SU-DHL-6 (cell line): ENCODE measurements at regions not wholly inside any gene's neighbourhood (a gene's known extent, or its start where the extent isn't known, plus 50 kb on each side); places are given as distances from the start of the nearest gene placed in this dataset.

Experiments
- H2AFZ ChIP-seq: fragments of 200-600 bp; sonication (generic); 2 replicates; pipeline ENCODE4 v1.6.1; 2014; ENCODE audit warnings: low read depth, mild to moderate bottlenecking, moderate library complexity, mixed read lengths, antibody characterized with exemption, low read length; ENCODE audit not compliant: severe bottlenecking
- H3F3A ChIP-seq: fragments of 200-600 bp; shearing (Covaris generic); 2 replicates; pipeline ENCODE4 v1.6.0; 2016; ENCODE audit warnings: antibody characterized with exemption, mild to moderate bottlenecking; ENCODE audit not compliant: insufficient read depth
- H3K27ac ChIP-seq: fragments of 200-600 bp; sonication (generic); 2 replicates; pipeline ENCODE4 v1.5.1; 2016; ENCODE audit warnings: low read depth, mild to moderate bottlenecking, low read length, moderate library complexity, mixed read lengths
- H3K27me3 ChIP-seq: fragments of 200-600 bp; sonication (generic), shearing (Covaris generic); 2 replicates; pipeline ENCODE4 v1.6.0; 2014; ENCODE audit warnings: mild to moderate bottlenecking, low read length
- H3K36me3 ChIP-seq: fragments of 200-600 bp; sonication (generic); 2 replicates; pipeline ENCODE4 v1.6.1; 2014; ENCODE audit warnings: mild to moderate bottlenecking, low read length, mixed read lengths
- H3K4me2 ChIP-seq: fragments of 300-600, 200-600 bp; shearing (Covaris generic), sonication (generic); 2 replicates; pipeline ENCODE4 v1.6.0; 2014; ENCODE audit warnings: low read length, low read depth, mild to moderate bottlenecking; ENCODE audit not compliant: poor library complexity, severe bottlenecking
- H3K4me3 ChIP-seq: fragments of 200-600 bp; sonication (generic); 2 replicates; pipeline ENCODE4 v1.5.1; 2014; ENCODE audit warnings: antibody characterized with exemption, low read length, mild to moderate bottlenecking, mixed read lengths; ENCODE audit not compliant: insufficient read depth, poor library complexity, severe bottlenecking
- H3K79me2 ChIP-seq: fragments of 200-600 bp; sonication (generic); 2 replicates; pipeline ENCODE4 v1.6.1; 2014; ENCODE audit warnings: mild to moderate bottlenecking, low read length, moderate library complexity; ENCODE audit not compliant: insufficient read depth
- H3K9ac ChIP-seq: fragments of 200-600 bp; sonication (generic); 2 replicates; pipeline ENCODE4 v1.7.0; 2014; ENCODE audit warnings: mild to moderate bottlenecking, low read length
- H3K9me2 ChIP-seq: fragments of 200-600 bp; sonication (generic); replicated peaks from 2 replicates; pipeline ENCODE4 v1.6.1; 2014; ENCODE audit warnings: low read length; ENCODE audit not compliant: insufficient read depth
- H3K9me3 ChIP-seq: fragments of 200-600 bp; sonication (generic); 2 replicates; pipeline ENCODE4 v1.6.1; 2014; ENCODE audit warnings: low read length, mixed read lengths; ENCODE audit not compliant: insufficient read depth
- H4K20me1 ChIP-seq: fragments of 200-600 bp; sonication (generic); 2 replicates; pipeline ENCODE4 v1.6.1; 2014; ENCODE audit warnings: low read depth, mild to moderate bottlenecking, antibody characterized with exemption, low read length, moderate library complexity, mixed read lengths
- CTCF ChIP-seq: fragments of 200-600 bp; sonication (generic); IDR thresholded peaks from one replicate; pipeline ENCODE4 v1.5.1; 2017; ENCODE audit warnings: antibody characterized with exemption, mild to moderate bottlenecking, low read length, moderate library complexity; ENCODE audit not compliant: insufficient read depth, poor library complexity, severe bottlenecking
- EZH2phosphoT487 ChIP-seq: fragments of 200-600 bp; sonication (generic), shearing (Covaris generic); conservative IDR thresholded peaks from 2 replicates; pipeline ENCODE4 v1.6.1; 2018; ENCODE audit warnings: mild to moderate bottlenecking, antibody characterized with exemption, low read length, moderate library complexity, mixed read lengths

GRCh38 chr5:9876451-9876850, 246.3 kb upstream of the TAS2R1 start:
- no peaks in the 10 kb centered on the region for H4K20me1 ChIP-seq
- H3K27me3 ChIP-seq: no peaks in the 10 kb centered on the region
- H3K36me3 ChIP-seq: no peaks in the 10 kb centered on the region
- H3K79me2 ChIP-seq: no peaks in the 10 kb centered on the region
- H3K4me3 ChIP-seq: no peak overlapping the region
- H3F3A ChIP-seq: no peaks in the 10 kb centered on the region
- no peak overlapping the region for H2AFZ ChIP-seq
- no peaks in the 10 kb centered on the region for H3K9me3 ChIP-seq
- H3K4me2 ChIP-seq: no peak overlapping the region
- no peak overlapping the region for H3K27ac ChIP-seq
- no peak overlapping the region for H3K9ac ChIP-seq
- no peaks in the 10 kb centered on the region for H3K9me2 ChIP-seq
- no peak for TF ChIP-seq CTCF
- no peak for TF ChIP-seq EZH2phosphoT487

DNA sequence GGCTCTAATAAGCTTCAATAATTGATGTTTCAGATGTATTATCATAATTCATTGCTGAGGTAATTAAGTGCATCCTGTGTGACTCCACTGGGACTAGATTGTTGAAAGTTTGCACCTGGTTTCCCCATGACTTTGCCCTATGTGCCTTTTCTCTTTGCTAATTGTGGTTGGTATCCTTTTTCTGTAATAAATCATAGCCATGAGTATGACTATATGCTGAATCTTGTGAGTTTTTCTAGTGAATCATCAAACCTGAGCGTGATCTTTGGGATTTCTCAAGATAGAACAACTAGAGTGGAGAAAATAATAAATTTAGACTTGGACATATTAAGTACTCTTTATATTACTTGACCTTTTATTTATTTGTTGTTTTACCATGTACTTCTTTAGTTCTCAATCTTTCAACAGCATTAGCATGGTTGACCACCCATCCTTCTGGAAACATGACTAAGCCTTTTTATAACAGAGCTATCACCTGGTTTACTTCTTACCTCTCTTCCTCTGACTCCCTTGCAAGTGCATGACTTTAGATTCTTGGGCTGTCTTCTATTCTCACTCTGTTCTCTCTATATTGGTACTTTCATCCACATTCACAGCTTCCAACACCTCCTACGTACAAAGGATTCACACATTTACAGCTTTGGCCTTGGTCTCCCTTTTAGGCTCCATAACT, 239.6 kb upstream of the TAS2R1 start:
- Histone ChIP-seq H3K9ac (no peak overlapping the region), H3K4me2 (no peak overlapping the region), H3K9me2 (no peaks in the 10 kb centered on the region), H4K20me1 (no peaks in the 10 kb centered on the region), H3K27me3 (no peaks in the 10 kb centered on the region), H3K36me3 (no peaks in the 10 kb centered on the region), H3K9me3 (peaks cover 18% of the 10 kb centered on the region; the same call in 1 of the 2 replicates), H3F3A (no peaks in the 10 kb centered on the region), H3K79me2 (no peaks in the 10 kb centered on the region), H2AFZ (no peak overlapping the region), H3K27ac (no peak overlapping the region), H3K4me3 (no peak overlapping the region)
- TF ChIP-seq CTCF (no peak), EZH2phosphoT487 (no peak)

DNA sequence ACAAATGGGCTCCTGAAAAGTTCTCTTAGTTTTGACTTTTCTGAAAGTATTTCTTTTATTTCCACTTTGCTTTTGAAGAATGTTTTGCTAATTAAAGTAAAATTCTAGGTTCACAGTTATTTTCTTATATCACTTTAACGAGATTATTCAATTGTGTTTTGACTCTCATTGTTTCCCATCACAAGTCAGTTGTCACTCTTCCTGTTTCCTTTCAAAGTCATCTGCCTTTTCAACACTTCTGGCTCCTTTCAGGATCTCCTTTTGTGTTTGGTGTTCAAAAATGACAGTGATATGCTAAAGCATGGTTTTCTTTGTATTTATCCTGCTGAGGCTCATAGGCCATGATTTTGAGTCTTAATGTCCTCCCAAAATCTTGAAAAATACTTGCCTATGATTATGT, 235.4 kb upstream of the TAS2R1 start:
- no peaks in the 10 kb centered on the region for H3K36me3 ChIP-seq
- H3K9me3 ChIP-seq: peaks cover 18% of the 10 kb centered on the region; the same call in 1 of the 2 replicates
- TF ChIP-seq EZH2phosphoT487 (no peak), CTCF (no peak)
- H3K27ac ChIP-seq: no peak overlapping the region
- H2AFZ ChIP-seq: no peak overlapping the region
- no peak overlapping the region for H3K4me2 ChIP-seq
- no peaks in the 10 kb centered on the region for H3F3A ChIP-seq
- H3K4me3 ChIP-seq: no peak overlapping the region
- H3K9ac ChIP-seq: no peak overlapping the region
- H3K27me3 ChIP-seq: no peaks in the 10 kb centered on the region
- H4K20me1 ChIP-seq: no peaks in the 10 kb centered on the region
- no peaks in the 10 kb centered on the region for H3K79me2 ChIP-seq
- no peaks in the 10 kb centered on the region for H3K9me2 ChIP-seq
